CD4-positive, alpha-beta T cell treated with Interleukin-4 for 1 hour (primary cell): ENCODE measurements at regions not wholly inside any gene's neighbourhood (a gene's known extent, or its start where the extent isn't known, plus 50 kb on each side); places are given as distances from the start of the nearest gene placed in this dataset.
"Not testable (repeated sequence)": the region's sequence is repeated elsewhere in the genome, so short reads cannot be mapped to it uniquely, and the experiment has no call there.

ENCODE experiments used
- DNase-seq, 2 donors: peaks; one replicate each; pipeline ENCODE4 v3.0.0-alpha.2; 2020 to 2022

- no peak for DNase-seq
Observed at GRCh38 chr12:107144441-107144840, 51.1 kb upstream of the CRY1 start.

- DNase-seq: no peak
Observed at GRCh38 chr12:107144990-107145389, 51.6 kb upstream of the CRY1 start.

GRCh38 chr12:107145397-107145796 is 52.0 kb upstream of the CRY1 start:
- no peak for DNase-seq

- no peak for DNase-seq
Observed at GRCh38 chr12:107148107-107148506, 54.8 kb upstream of the CRY1 start.

GRCh38 chr12:107152315-107152714 is 59.0 kb upstream of the CRY1 start:
- no peak for DNase-seq

GRCh38 chr12:107159384-107159900 is 66.1 kb upstream of the CRY1 start:
- no peak for DNase-seq

- no peak for DNase-seq
Observed at GRCh38 chr12:107163413-107163812, 70.1 kb upstream of the CRY1 start.

GRCh38 chr12:107164392-107164791 is 71.0 kb upstream of the CRY1 start:
- no peak for DNase-seq

- no peak for DNase-seq
Observed at GRCh38 chr12:107165581-107165980, 72.2 kb upstream of the CRY1 start.

GRCh38 chr12:107167756-107168155 is 74.4 kb upstream of the CRY1 start:
- no peak for DNase-seq

GRCh38 chr12:107169200-107169599 is 75.9 kb upstream of the CRY1 start:
- no peak for DNase-seq

GRCh38 chr12:107178776-107179175 is 85.4 kb upstream of the CRY1 start:
- DNase-seq: peak; percentile 20 to 45

- DNase-seq: no peak
Observed at GRCh38 chr12:107179871-107180270, 86.5 kb upstream of the CRY1 start.

- DNase-seq: no peak
Observed at GRCh38 chr12:107180272-107180671, 86.9 kb upstream of the CRY1 start.

- no peak for DNase-seq
Observed at GRCh38 chr12:107184359-107184930, 91.1 kb upstream of the CRY1 start.

- DNase-seq: no peak
Observed at GRCh38 chr12:107196681-107197080, 103.3 kb upstream of the CRY1 start.

- no peak for DNase-seq
Observed at GRCh38 chr12:107200394-107200793, 107.0 kb upstream of the CRY1 start.

- no peak for DNase-seq
Observed at GRCh38 chr12:107207931-107208525, 114.7 kb upstream of the CRY1 start.

- DNase-seq: not testable (repeated sequence)
Observed at GRCh38 chr12:107209700-107210099, 116.4 kb upstream of the CRY1 start.

- DNase-seq: not testable (repeated sequence)
Observed at GRCh38 chr12:107214373-107214773, 121.0 kb upstream of the CRY1 start.

GRCh38 chr12:107216411-107216810 is 123.1 kb upstream of the CRY1 start:
- not testable (repeated sequence) for DNase-seq

- DNase-seq: no peak
Observed at GRCh38 chr12:107219301-107219700, 126.0 kb upstream of the CRY1 start.

GRCh38 chr12:107221913-107222312 is 128.6 kb upstream of the CRY1 start:
- DNase-seq: no peak

- no peak for DNase-seq
Observed at GRCh38 chr12:107223821-107224220, 130.5 kb upstream of the CRY1 start.

GRCh38 chr12:107225635-107226034 is 132.3 kb upstream of the CRY1 start:
- no peak for DNase-seq
